ENCODE measurements at regions not wholly inside any gene's neighbourhood (a gene's known extent, or its start where the extent isn't known, plus 50 kb on each side); places are given as distances from the start of the nearest gene placed in this dataset.

GRCh38 chr16:6483469-6484033 is 849.1 kb upstream of the RBFOX1 start:
- TF ChIP-seq EZH2 (IDR thresholded peaks at IDR 0.05): no peak
- TF ChIP-seq POLR2AphosphoS5 (IDR thresholded peaks at IDR 0.05; ENCODE audit: borderline replicate concordance, low read depth, low read length): no peak
- no peak for TF ChIP-seq FOXP2 (optimal IDR thresholded peaks at IDR 0.05; ENCODE audit: control extremely low read depth, extremely low read length, insufficient read depth)

Data from SK-N-MC (cell line).